B cell (primary cell): ENCODE measurements at regions not wholly inside any gene's neighbourhood (a gene's known extent, or its start where the extent isn't known, plus 50 kb on each side); places are given as distances from the start of the nearest gene placed in this dataset.

Experiments used
- ATAC-seq: fragments of 200-7000 bp; cut with Tn5 transposase; one replicate; pipeline ENCODE4 v1.10.0; 2021; ENCODE audit warnings: low read depth, mild to moderate bottlenecking, moderate number of reproducible peaks, moderate library complexity
- CTCF ChIA-PET: fragments of 350-600 bp; sonication (Branson Sonifier 250); formaldehyde crosslinking; loops from one replicate; lab custom pipeline; 2021; ENCODE audit warnings: antibody characterized with exemption, inconsistent platforms; lab: Charles Lee
- POLR2A ChIA-PET: fragments of 350-600 bp; sonication (Branson Sonifier 250); formaldehyde crosslinking; loops from one replicate; lab custom pipeline; 2021; ENCODE audit warnings: antibody characterized with exemption; lab: Charles Lee
- DNase-seq: peaks from one replicate; pipeline ENCODE4 v3.0.0; 2013
- H2AFZ ChIP-seq: 2 replicates; pipeline ENCODE4 v1.6.1; 2012; ENCODE audit warnings: mild to moderate bottlenecking, low read depth, low read length; ENCODE audit not compliant: insufficient read depth, poor library complexity, severe bottlenecking
- H3K27ac ChIP-seq, 2 donors: 1 replicate in 1 of 2; 2 replicates in 1 of 2; pipeline ENCODE4 v1.5.1; 2012 to 2013; ENCODE audit warnings: low read length in 2 of 2, mild to moderate bottlenecking in 2 of 2, moderate library complexity in 1 of 2
- H3K27me3 ChIP-seq, 4 experiments: fragments of 200-600 bp in 1 of 4; sonication (generic) in 1 of 4; replicated peaks in 1 of 4; 1 replicate in 2 of 4; 2 replicates in 2 of 4; pipeline versions ENCODE4 v1.6.1 to v1.7.0; 2013 to 2016; ENCODE audit warnings: low read length in 3 of 4, mild to moderate bottlenecking in 2 of 4, mixed read lengths in 1 of 4, moderate library complexity in 1 of 4; ENCODE audit not compliant: insufficient read depth in 4 of 4, control insufficient read depth in 3 of 4; ENCODE audit errors: control extremely low read depth in 1 of 4
- H3K36me3 ChIP-seq, 2 experiments: replicated peaks in 1 of 2; 1 replicate in 1 of 2; 2 replicates in 1 of 2; pipeline versions ENCODE4 v1.6.1 to v1.7.1; 2013; ENCODE audit warnings: low read length in 1 of 2; ENCODE audit not compliant: insufficient read depth in 2 of 2, control insufficient read depth in 1 of 2; ENCODE audit errors: control extremely low read depth in 1 of 2, extremely low read depth in 1 of 2
- H3K4me1 ChIP-seq, 2 donors: fragments of 200-600 bp in 1 of 2; sonication (generic) in 1 of 2; 1 replicate in 1 of 2; 2 replicates in 1 of 2; pipeline versions ENCODE4 v1.5.1 to v1.6.1; 2013 to 2017; ENCODE audit warnings: low read length in 2 of 2; ENCODE audit not compliant: control insufficient read depth in 2 of 2, insufficient read depth in 2 of 2
- H3K4me2 ChIP-seq: replicated peaks from 2 replicates; pipeline ENCODE3; 2012; ENCODE audit warnings: mild to moderate bottlenecking, low read depth, low read length; ENCODE audit not compliant: poor library complexity, severe bottlenecking
- H3K4me3 ChIP-seq, 5 experiments: fragments of 200-600 bp in 1 of 5; sonication (generic) in 1 of 5; 1 replicate in 3 of 5; 2 replicates in 2 of 5; pipeline versions ENCODE4 v1.5.1 to v1.7.0; 2011 to 2016; ENCODE audit warnings: low read length in 4 of 5, mild to moderate bottlenecking in 4 of 5, low read depth in 2 of 5, control low read depth in 1 of 5, moderate library complexity in 1 of 5; ENCODE audit not compliant: insufficient read depth in 1 of 5; ENCODE audit errors: control extremely low read depth in 1 of 5, extremely low read depth in 1 of 5
- H3K79me2 ChIP-seq: fragments of 200-600 bp; sonication (generic); one replicate; pipeline ENCODE4 v1.6.0; 2016; ENCODE audit warnings: low read length; ENCODE audit not compliant: control insufficient read depth, insufficient read depth
- H3K9ac ChIP-seq: fragments of 200-600 bp; sonication (generic); 2 replicates; pipeline ENCODE4 v1.6.1; 2017; ENCODE audit warnings: mild to moderate bottlenecking, low read length, moderate library complexity
- H3K9me3 ChIP-seq, 3 donors: one replicate each; pipeline versions ENCODE4 v1.6.1 to v1.7.1; 2013; ENCODE audit warnings: low read length in 2 of 3; ENCODE audit not compliant: control insufficient read depth in 2 of 3, insufficient read depth in 1 of 3; ENCODE audit errors: control extremely low read depth in 1 of 3
- H4K20me1 ChIP-seq: 2 replicates; pipeline ENCODE4 v1.6.0; 2012; ENCODE audit warnings: mild to moderate bottlenecking, low read length; ENCODE audit not compliant: insufficient read depth, control insufficient read depth, poor library complexity, severe bottlenecking
- H3K27ac Mint-ChIP-seq: one replicate; pipeline ENCODE4 v1.8.0; 2021; ENCODE audit warnings: mixed read lengths
- H3K27me3 Mint-ChIP-seq: one replicate; pipeline ENCODE4 v1.8.0; 2021; ENCODE audit warnings: mixed read lengths
- H3K4me1 Mint-ChIP-seq: one replicate; pipeline ENCODE4 v1.8.0; 2021; ENCODE audit warnings: mixed read lengths
- H3K4me3 Mint-ChIP-seq: one replicate; pipeline ENCODE4 v1.8.0; 2021; ENCODE audit warnings: mixed read lengths
- H3K9me3 Mint-ChIP-seq: one replicate; pipeline ENCODE4 v1.8.0; 2022; ENCODE audit warnings: mixed read lengths; ENCODE audit not compliant: insufficient read depth
- CTCF ChIP-seq: fragments of 200-600 bp; IDR thresholded peaks from one replicate; pipeline ENCODE4 v1.8.0; 2022; ENCODE audit warnings: antibody characterized with exemption, mild to moderate bottlenecking
- EZH2 ChIP-seq: IDR thresholded peaks from 2 replicates; pipeline ENCODE4 v1.6.1; 2012; ENCODE audit warnings: borderline replicate concordance, low read depth, mild to moderate bottlenecking, moderate library complexity, low read length; ENCODE audit not compliant: insufficient read depth, poor library complexity, severe bottlenecking
- WGBS: methylation state at CpG from one replicate; pipeline ENCODE4 v1.1.5; 2013; ENCODE audit warnings: missing lambda C conversion rate; ENCODE audit not compliant: insufficient coverage; 5-methylcytosine and 5-hydroxymethylcytosine counted together
- intact Hi-C: fragments of 100-400 bp; cut with micrococcal nuclease; formaldehyde crosslinking; loops from one replicate; pipeline ENCODE4 v1.10.0; 2022

GRCh38 chr2:129699781-129700573 is 279.5 kb upstream of the RAB6C start:
- Histone ChIP-seq H2AFZ (no peak overlapping the region), H4K20me1 (no peaks in the 10 kb centered on the region), H3K27ac (no peak overlapping the region), H3K36me3 (no peaks in the 10 kb centered on the region), H3K27me3 (no peaks in the 10 kb centered on the region), H3K4me3 (no peak overlapping the region), H3K9me3 (peaks cover 0 to 3% (median 0%) of the 10 kb centered on the region in 3 donors), H3K9ac (no peak overlapping the region), H3K4me1 (no peaks in the 10 kb centered on the region), H3K4me2 (no peak overlapping the region), H3K79me2 (no peaks in the 10 kb centered on the region)
- Mint-ChIP-seq H3K27me3 (peaks cover 11% of the 10 kb centered on the region), H3K27ac (no peak overlapping the region), H3K9me3 (no peaks in the 10 kb centered on the region), H3K4me1 (no peaks in the 10 kb centered on the region), H3K4me3 (no peak overlapping the region)
- WGBS = 96% methylated on average over 7 of the region's 10 CpGs
- POLR2A ChIA-PET = no interaction called here
- DNase-seq (no peak), ATAC-seq (no peak)
- CTCF ChIA-PET = no interaction called here
- intact Hi-C loops = no loop called here
- TF ChIP-seq EZH2 (no peak), CTCF (no peak)

GRCh38 chr2:129702416-129703176 is 276.9 kb upstream of the RAB6C start:
- no peak overlapping the region for H3K27ac ChIP-seq
- no peaks in the 10 kb centered on the region for H3K36me3 ChIP-seq
- Mint-ChIP-seq H3K4me3 (no peak overlapping the region), H3K27ac (no peak overlapping the region), H3K4me1 (no peaks in the 10 kb centered on the region), H3K27me3 (peaks cover 18% of the 10 kb centered on the region), H3K9me3 (no peaks in the 10 kb centered on the region)
- no peaks in the 10 kb centered on the region for H3K9me3 ChIP-seq
- no peak overlapping the region for H3K4me3 ChIP-seq
- ChIA-PET CTCF (no interaction called here), POLR2A (no interaction called here)
- DNase-seq = no peak
- intact Hi-C loops = no loop called here
- H3K27me3 ChIP-seq = no peaks in the 10 kb centered on the region
- no peaks in the 10 kb centered on the region for H3K79me2 ChIP-seq
- no peak for ATAC-seq
- no peaks in the 10 kb centered on the region for H4K20me1 ChIP-seq
- no peak overlapping the region for H2AFZ ChIP-seq
- H3K9ac ChIP-seq = no peak overlapping the region
- H3K4me2 ChIP-seq = no peak overlapping the region
- no peaks in the 10 kb centered on the region for H3K4me1 ChIP-seq
- 40% methylated on average over 1 of the region's 4 CpGs for WGBS
- TF ChIP-seq CTCF (no peak), EZH2 (no peak)
